Keratinocyte (primary cell): ENCODE measurements at regions not wholly inside any gene's neighbourhood (a gene's known extent, or its start where the extent isn't known, plus 50 kb on each side); places are given as distances from the start of the nearest gene placed in this dataset.
"Not testable (repeated sequence)": the region's sequence is repeated elsewhere in the genome, so short reads cannot be mapped to it uniquely, and the experiment has no call there.

Source experiments
- EZH2 ChIP-seq: IDR thresholded peaks from one replicate; pipeline ENCODE4 v1.6.1; 2012; ENCODE audit warnings: inconsistent platforms, mild to moderate bottlenecking, low read length, moderate library complexity
- TF ChIP-seq, protein P1 (sequence below), 3 experiments: IDR thresholded peaks in 1 of 3; conservative IDR thresholded peaks in 1 of 3; optimal IDR thresholded peaks in 1 of 3; 2 replicates in 2 of 3; 3 replicates in 1 of 3; pipeline versions ENCODE3 to v1.5.1; 2011; ENCODE audit warnings: low read length in 3 of 3, mild to moderate bottlenecking in 3 of 3, moderate library complexity in 2 of 3, control low read depth in 1 of 3, inconsistent platforms in 1 of 3; ENCODE audit not compliant: insufficient read depth in 2 of 3; ENCODE audit errors: extremely low read depth in 1 of 3

- TF ChIP-seq, protein P1, sequence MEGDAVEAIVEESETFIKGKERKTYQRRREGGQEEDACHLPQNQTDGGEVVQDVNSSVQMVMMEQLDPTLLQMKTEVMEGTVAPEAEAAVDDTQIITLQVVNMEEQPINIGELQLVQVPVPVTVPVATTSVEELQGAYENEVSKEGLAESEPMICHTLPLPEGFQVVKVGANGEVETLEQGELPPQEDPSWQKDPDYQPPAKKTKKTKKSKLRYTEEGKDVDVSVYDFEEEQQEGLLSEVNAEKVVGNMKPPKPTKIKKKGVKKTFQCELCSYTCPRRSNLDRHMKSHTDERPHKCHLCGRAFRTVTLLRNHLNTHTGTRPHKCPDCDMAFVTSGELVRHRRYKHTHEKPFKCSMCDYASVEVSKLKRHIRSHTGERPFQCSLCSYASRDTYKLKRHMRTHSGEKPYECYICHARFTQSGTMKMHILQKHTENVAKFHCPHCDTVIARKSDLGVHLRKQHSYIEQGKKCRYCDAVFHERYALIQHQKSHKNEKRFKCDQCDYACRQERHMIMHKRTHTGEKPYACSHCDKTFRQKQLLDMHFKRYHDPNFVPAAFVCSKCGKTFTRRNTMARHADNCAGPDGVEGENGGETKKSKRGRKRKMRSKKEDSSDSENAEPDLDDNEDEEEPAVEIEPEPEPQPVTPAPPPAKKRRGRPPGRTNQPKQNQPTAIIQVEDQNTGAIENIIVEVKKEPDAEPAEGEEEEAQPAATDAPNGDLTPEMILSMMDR (optimal IDR thresholded peaks at IDR 0.05 in 1 of 3, IDR thresholded peaks at IDR 0.05 in 1 of 3, conservative IDR thresholded peaks at IDR 0.05 in 1 of 3; ENCODE audit: extremely low read depth in 1 of 3, insufficient read depth in 2 of 3, low read length in 3 of 3) = not testable (repeated sequence)
- TF ChIP-seq EZH2 = not testable (repeated sequence)
These were observed 228.6 kb upstream of the SLC30A5 start for GRCh38 chr5:68865192-68865591.
